ENCODE measurements at regions not wholly inside any gene's neighbourhood (a gene's known extent, or its start where the extent isn't known, plus 50 kb on each side); places are given as distances from the start of the nearest gene placed in this dataset.

- FAIRE-seq (no peak), DNase-seq (ENCODE audit: low read depth) (no peak)
- no peaks in the 10 kb centered on the region for H3K36me3 ChIP-seq (ENCODE audit: control insufficient read depth, insufficient read depth, low read length)
- no peaks in the 10 kb centered on the region for H3K27me3 ChIP-seq (ENCODE audit: control insufficient read depth, insufficient read depth, low read length)
- no peak overlapping the region for H3K4me3 ChIP-seq (ENCODE audit: low read depth, low read length)
- TF ChIP-seq, protein P1, sequence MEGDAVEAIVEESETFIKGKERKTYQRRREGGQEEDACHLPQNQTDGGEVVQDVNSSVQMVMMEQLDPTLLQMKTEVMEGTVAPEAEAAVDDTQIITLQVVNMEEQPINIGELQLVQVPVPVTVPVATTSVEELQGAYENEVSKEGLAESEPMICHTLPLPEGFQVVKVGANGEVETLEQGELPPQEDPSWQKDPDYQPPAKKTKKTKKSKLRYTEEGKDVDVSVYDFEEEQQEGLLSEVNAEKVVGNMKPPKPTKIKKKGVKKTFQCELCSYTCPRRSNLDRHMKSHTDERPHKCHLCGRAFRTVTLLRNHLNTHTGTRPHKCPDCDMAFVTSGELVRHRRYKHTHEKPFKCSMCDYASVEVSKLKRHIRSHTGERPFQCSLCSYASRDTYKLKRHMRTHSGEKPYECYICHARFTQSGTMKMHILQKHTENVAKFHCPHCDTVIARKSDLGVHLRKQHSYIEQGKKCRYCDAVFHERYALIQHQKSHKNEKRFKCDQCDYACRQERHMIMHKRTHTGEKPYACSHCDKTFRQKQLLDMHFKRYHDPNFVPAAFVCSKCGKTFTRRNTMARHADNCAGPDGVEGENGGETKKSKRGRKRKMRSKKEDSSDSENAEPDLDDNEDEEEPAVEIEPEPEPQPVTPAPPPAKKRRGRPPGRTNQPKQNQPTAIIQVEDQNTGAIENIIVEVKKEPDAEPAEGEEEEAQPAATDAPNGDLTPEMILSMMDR (IDR thresholded peaks at IDR 0.05; ENCODE audit: insufficient read depth, low read length, severe bottlenecking): no peak
These were observed 255.5 kb upstream of the KCNJ16 start for GRCh38 chr17:69819316-69820087.

- FAIRE-seq: no peak
- TF ChIP-seq, protein P1 (IDR thresholded peaks at IDR 0.05; ENCODE audit: insufficient read depth, low read length, severe bottlenecking): no peak
- Histone ChIP-seq H3K4me3 (ENCODE audit: low read depth, low read length) (no peak overlapping the region), H3K36me3 (ENCODE audit: control insufficient read depth, insufficient read depth, low read length) (no peaks in the 10 kb centered on the region), H3K27me3 (ENCODE audit: control insufficient read depth, insufficient read depth, low read length) (no peaks in the 10 kb centered on the region)
- DNase-seq (ENCODE audit: low read depth): no peak
These were observed 254.1 kb upstream of the KCNJ16 start for GRCh38 chr17:69820876-69821473.

DNA sequence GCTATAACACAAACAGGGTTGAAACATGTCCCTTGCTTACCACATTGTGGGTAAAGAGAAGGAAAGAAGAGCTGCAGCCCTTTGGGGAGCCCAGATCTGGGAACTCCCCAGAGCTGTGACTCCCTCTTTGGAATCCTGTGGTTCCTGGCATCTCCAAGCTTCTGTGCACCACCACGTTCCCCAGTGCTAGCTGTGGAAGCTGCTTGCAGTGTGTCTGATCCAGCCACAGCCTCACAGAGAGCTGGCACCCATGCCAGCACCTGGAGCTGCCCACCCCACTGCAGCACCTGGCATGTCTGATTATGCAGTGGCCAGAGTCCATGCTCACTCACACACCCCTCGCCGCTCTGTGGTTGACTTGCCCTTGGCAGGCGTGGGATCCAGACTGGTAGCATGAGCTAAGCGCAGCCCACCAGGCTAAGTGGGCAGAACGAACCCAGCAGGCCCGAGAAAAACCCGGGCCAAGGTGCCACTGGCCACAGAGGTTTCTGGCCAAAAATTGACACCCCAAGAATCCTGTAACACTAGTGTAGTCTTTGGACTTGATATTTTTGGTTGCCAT, 252.6 kb upstream of the KCNJ16 start:
- Histone ChIP-seq H3K36me3 (ENCODE audit: control insufficient read depth, insufficient read depth, low read length) (no peaks in the 10 kb centered on the region), H3K27me3 (ENCODE audit: control insufficient read depth, insufficient read depth, low read length) (no peaks in the 10 kb centered on the region), H3K4me3 (ENCODE audit: low read depth, low read length) (no peak overlapping the region)
- DNase-seq (ENCODE audit: low read depth) (no peak), FAIRE-seq (no peak)
- TF ChIP-seq, protein P1 (IDR thresholded peaks at IDR 0.05; ENCODE audit: insufficient read depth, low read length, severe bottlenecking): no peak

GRCh38 chr17:69828087-69828486, 246.9 kb upstream of the KCNJ16 start:
- Histone ChIP-seq H3K4me3 (ENCODE audit: low read depth, low read length) (no peak overlapping the region), H3K36me3 (ENCODE audit: control insufficient read depth, insufficient read depth, low read length) (no peaks in the 10 kb centered on the region), H3K27me3 (ENCODE audit: control insufficient read depth, insufficient read depth, low read length) (no peaks in the 10 kb centered on the region)
- TF ChIP-seq, protein P1 (IDR thresholded peaks at IDR 0.05; ENCODE audit: insufficient read depth, low read length, severe bottlenecking): no peak
- FAIRE-seq: no peak
- no peak for DNase-seq (ENCODE audit: low read depth)

GRCh38 chr17:69834494-69834893, 240.5 kb upstream of the KCNJ16 start:
- FAIRE-seq: no peak
- H3K27me3 ChIP-seq (ENCODE audit: control insufficient read depth, insufficient read depth, low read length): no peaks in the 10 kb centered on the region

More at GRCh38 chr17:69834494-69834893, 240.5 kb upstream of the KCNJ16 start:
- no peak for DNase-seq (ENCODE audit: low read depth)
- Histone ChIP-seq H3K36me3 (ENCODE audit: control insufficient read depth, insufficient read depth, low read length) (no peaks in the 10 kb centered on the region), H3K4me3 (ENCODE audit: low read depth, low read length) (no peak overlapping the region)
- TF ChIP-seq, protein P1 (IDR thresholded peaks at IDR 0.05; ENCODE audit: insufficient read depth, low read length, severe bottlenecking): no peak
